OCI-LY3 (cell line): ENCODE measurements at regions not wholly inside any gene's neighbourhood (a gene's known extent, or its start where the extent isn't known, plus 50 kb on each side); places are given as distances from the start of the nearest gene placed in this dataset.

ENCODE experiments used
- H2AFZ ChIP-seq: fragments of 200-600, 300-600 bp; shearing (Covaris generic); 2 replicates; pipeline ENCODE4 v1.6.0; 2014; ENCODE audit warnings: antibody characterized with exemption, low read depth, low read length
- H3K27ac ChIP-seq: fragments of 200-600, 300-600 bp; sonication (generic); 2 replicates; pipeline ENCODE4 v1.5.1; 2014; ENCODE audit warnings: mild to moderate bottlenecking, low read length, moderate library complexity, mixed read lengths
- H3K27me3 ChIP-seq: fragments of 200-600, 300-600 bp; sonication (generic); 2 replicates; pipeline ENCODE4 v1.6.1; 2014; ENCODE audit warnings: low read depth, low read length, mixed read lengths
- H3K36me3 ChIP-seq: fragments of 200-600, 300-600 bp; sonication (generic); replicated peaks from 2 replicates; pipeline ENCODE3; 2014; ENCODE audit warnings: low read depth, low read length, mixed read lengths
- H3K4me1 ChIP-seq: fragments of 300-600, 200-600 bp; sonication (generic); 2 replicates; pipeline ENCODE4 v1.6.1; 2014; ENCODE audit warnings: low read length, mixed read lengths
- H3K4me2 ChIP-seq: fragments of 200-600, 300-600 bp; sonication (generic); 2 replicates; pipeline ENCODE4 v1.6.1; 2014; ENCODE audit warnings: low read length, mixed read lengths
- H3K4me3 ChIP-seq: fragments of 300-600, 200-600 bp; sonication (generic); 2 replicates; pipeline ENCODE4 v1.5.1; 2014; ENCODE audit warnings: antibody characterized with exemption, mild to moderate bottlenecking, low read length, moderate library complexity
- H3K79me2 ChIP-seq: fragments of 300-600, 200-600 bp; shearing (Covaris generic); 2 replicates; pipeline ENCODE4 v1.6.1; 2014; ENCODE audit warnings: mild to moderate bottlenecking, low read length, mixed read lengths
- H3K9ac ChIP-seq: fragments of 300-600, 200-600 bp; shearing (Covaris generic); 2 replicates; pipeline ENCODE4 v1.6.0; 2014; ENCODE audit warnings: mild to moderate bottlenecking, low read length, moderate library complexity
- H3K9me3 ChIP-seq: fragments of 200-600, 300-600 bp; shearing (Covaris generic); 2 replicates; pipeline ENCODE4 v1.6.1; 2014; ENCODE audit warnings: low read length, mixed read lengths; ENCODE audit not compliant: insufficient read depth
- H4K20me1 ChIP-seq: fragments of 200-600, 300-600 bp; sonication (generic); 2 replicates; pipeline ENCODE4 v1.6.1; 2016; ENCODE audit warnings: low read length, mixed read lengths; ENCODE audit not compliant: insufficient read depth
- CTCF ChIP-seq: fragments of 200-600, 300-600 bp; sonication (generic); IDR thresholded peaks from 2 replicates; pipeline ENCODE4 v1.5.1; 2014; ENCODE audit warnings: antibody characterized with exemption, low read length, low read depth
- EZH2phosphoT487 ChIP-seq: fragments of 200-600 bp; shearing (Covaris generic); IDR thresholded peaks from 2 replicates; pipeline ENCODE4 v1.6.1; 2018; ENCODE audit warnings: antibody characterized with exemption, mixed run types, low read depth

GRCh38 chr13:30359991-30360390 lies 52.6 kb upstream of the KATNAL1 start:
- no peak overlapping the region for H2AFZ ChIP-seq
- no peaks in the 10 kb centered on the region for H3K79me2 ChIP-seq
- H3K27ac ChIP-seq: no peak overlapping the region
- H3K4me2 ChIP-seq: no peak overlapping the region
- H3K27me3 ChIP-seq: peaks cover 18% of the 10 kb centered on the region
- H3K9me3 ChIP-seq: no peaks in the 10 kb centered on the region
- H3K9ac ChIP-seq: no peak overlapping the region
- no peak for TF ChIP-seq CTCF
- no peak for TF ChIP-seq EZH2phosphoT487
- H3K36me3 ChIP-seq: no peaks in the 10 kb centered on the region
- H4K20me1 ChIP-seq: no peaks in the 10 kb centered on the region
- H3K4me3 ChIP-seq: no peak overlapping the region
- no peaks in the 10 kb centered on the region for H3K4me1 ChIP-seq

GRCh38 chr13:30360586-30360985 lies 53.2 kb upstream of the KATNAL1 start:
- H3K79me2 ChIP-seq: no peaks in the 10 kb centered on the region

GRCh38 chr13:30362005-30362788 lies 54.8 kb upstream of the KATNAL1 start:
- H3K9ac ChIP-seq: no peak overlapping the region
- H3K4me2 ChIP-seq: no peak overlapping the region
- no peak overlapping the region for H3K27ac ChIP-seq
- no peaks in the 10 kb centered on the region for H4K20me1 ChIP-seq
- H3K9me3 ChIP-seq: no peaks in the 10 kb centered on the region
- H2AFZ ChIP-seq: no peak overlapping the region
- peaks cover 18% of the 10 kb centered on the region for H3K27me3 ChIP-seq
- no peaks in the 10 kb centered on the region for H3K4me1 ChIP-seq
- no peak for TF ChIP-seq EZH2phosphoT487
- TF ChIP-seq CTCF: no peak
- no peaks in the 10 kb centered on the region for H3K36me3 ChIP-seq
- H3K4me3 ChIP-seq: no peak overlapping the region
- H3K79me2 ChIP-seq: no peaks in the 10 kb centered on the region

More at GRCh38 chr13:30360586-30360985, 53.2 kb upstream of the KATNAL1 start:
- Histone ChIP-seq H3K4me3 (no peak overlapping the region), H3K36me3 (no peaks in the 10 kb centered on the region), H3K4me1 (no peaks in the 10 kb centered on the region), H4K20me1 (no peaks in the 10 kb centered on the region), H3K9ac (no peak overlapping the region), H3K27me3 (peaks cover 18% of the 10 kb centered on the region), H3K27ac (no peak overlapping the region), H3K4me2 (no peak overlapping the region), H2AFZ (no peak overlapping the region), H3K9me3 (no peaks in the 10 kb centered on the region)
- no peak for TF ChIP-seq EZH2phosphoT487
- no peak for TF ChIP-seq CTCF

- Histone ChIP-seq H3K27ac (no peak overlapping the region), H3K4me1 (no peaks in the 10 kb centered on the region), H4K20me1 (no peaks in the 10 kb centered on the region), H3K9ac (no peak overlapping the region), H3K9me3 (no peaks in the 10 kb centered on the region), H3K36me3 (no peaks in the 10 kb centered on the region), H3K4me2 (no peak overlapping the region), H3K4me3 (no peak overlapping the region), H2AFZ (no peak overlapping the region), H3K27me3 (peaks cover 18% of the 10 kb centered on the region), H3K79me2 (no peaks in the 10 kb centered on the region)
- TF ChIP-seq EZH2phosphoT487 (no peak), CTCF (no peak)
Observed at GRCh38 chr13:30362869-30363268, 55.5 kb upstream of the KATNAL1 start.
